K562 (cell line): ENCODE measurements at regions not wholly inside any gene's neighbourhood (a gene's known extent, or its start where the extent isn't known, plus 50 kb on each side); places are given as distances from the start of the nearest gene placed in this dataset.
"Not testable (repeated sequence)": the region's sequence is repeated elsewhere in the genome, so short reads cannot be mapped to it uniquely, and the experiment has no call there.

ENCODE experiments used
- ATAC-seq: fragments of 200-7000 bp; cut with Tn5 transposase; 3 replicates; pipeline ENCODE4 v1.9.1; 2020; ENCODE audit warnings: moderate library complexity
- BruUV-seq: library from RNA; stranded (reverse); fragments of 400-500 nt; replicated peaks from 2 replicates; lab custom pipeline; 2021; lab: Mats Ljungman, UMichigan
- CTCF ChIA-PET: fragments of 300-600 bp; formaldehyde crosslinking; extraction: SDS; loops from one replicate; lab custom pipeline; 2021; ENCODE audit warnings: low intra/inter-chr PET ratio; lab: Yijun Ruan, JAX
- POLR2A ChIA-PET: fragments of 300-600, 350-650 bp; sonication (Branson Sonifier 250); formaldehyde crosslinking; extraction: SDS; loops from one replicate; lab custom pipeline; 2021; ENCODE audit warnings: antibody characterized with exemption, inconsistent platforms; lab: Yijun Ruan, JAX
- DNase-seq, 4 experiments: peaks; one replicate each; pipeline versions ENCODE4 v3.0.0 to v3.0.0-alpha.2; 2011 to 2018; ENCODE audit warnings: low spot score in 3 of 4, mixed read lengths in 3 of 4; ENCODE audit errors: extremely low read depth in 1 of 4
- FAIRE-seq: peaks from 2 replicates; lab custom pipeline; 2011; peaks lifted over from hg19 to GRCh38; lab: Jason Lieb, UNC
- H2AFZ ChIP-seq: 2 replicates; pipeline ENCODE4 v1.6.0; 2011; ENCODE audit warnings: low read depth, low read length, control low read depth, inconsistent platforms
- H3K27ac ChIP-seq: fragments of 200-600 bp; 3 replicates; pipeline ENCODE4 v1.8.0; 2011; ENCODE audit warnings: low read depth, mild to moderate bottlenecking, control low read depth, inconsistent platforms, low read length, moderate library complexity, mixed read lengths; ENCODE audit errors: extremely low read depth
- H3K27me3 ChIP-seq, 2 experiments: fragments of 300-600 bp in 1 of 2; 2 replicates in 1 of 2; 3 replicates in 1 of 2; pipeline versions ENCODE4 v1.6.0 to v1.8.0; 2011; ENCODE audit warnings: inconsistent platforms in 2 of 2, low read length in 2 of 2, mild to moderate bottlenecking in 1 of 2, mixed read lengths in 1 of 2, moderate library complexity in 1 of 2; ENCODE audit not compliant: control insufficient read depth in 2 of 2, insufficient read depth in 2 of 2
- H3K36me3 ChIP-seq: fragments of 300-600 bp; 3 replicates; pipeline ENCODE4 v1.8.0; 2011; ENCODE audit warnings: mild to moderate bottlenecking, low read length, inconsistent platforms; ENCODE audit not compliant: control insufficient read depth, insufficient read depth
- H3K4me1 ChIP-seq, 2 experiments: fragments of 200-600 bp in 1 of 2; replicated peaks in 1 of 2; 2 replicates in 1 of 2; 3 replicates in 1 of 2; pipeline versions ENCODE4 v1.5.1 to v1.8.0; 2011; ENCODE audit warnings: inconsistent platforms in 2 of 2, low read length in 2 of 2, mild to moderate bottlenecking in 1 of 2, mixed read lengths in 1 of 2, moderate library complexity in 1 of 2; ENCODE audit not compliant: control insufficient read depth in 2 of 2, insufficient read depth in 2 of 2
- H3K4me2 ChIP-seq: 2 replicates; pipeline ENCODE4 v1.6.1; 2011; ENCODE audit warnings: low read length, control low read depth, inconsistent platforms, mixed read lengths; ENCODE audit not compliant: insufficient read depth
- H3K4me3 ChIP-seq: fragments of 200-600 bp; sonication (generic), shearing (Covaris generic); 2 replicates; pipeline ENCODE4 v1.5.1; 2016; ENCODE audit warnings: control low read depth, inconsistent platforms
- H3K79me2 ChIP-seq: fragments of 200-600 bp; 3 replicates; pipeline ENCODE4 v1.8.0; 2011; ENCODE audit warnings: low read length, inconsistent platforms; ENCODE audit not compliant: control insufficient read depth, insufficient read depth
- H3K9ac ChIP-seq, 2 experiments: 2 replicates each; pipeline versions ENCODE4 v1.6.0 to v1.6.1; 2011; ENCODE audit warnings: low read depth in 2 of 2, low read length in 2 of 2, control low read depth in 1 of 2, inconsistent platforms in 1 of 2, mild to moderate bottlenecking in 1 of 2, mixed read lengths in 1 of 2; ENCODE audit not compliant: insufficient read depth in 1 of 2
- H3K9me1 ChIP-seq: one replicate; pipeline ENCODE4 v1.6.0; 2011; ENCODE audit warnings: inconsistent platforms, mild to moderate bottlenecking, low read length, moderate library complexity; ENCODE audit not compliant: control insufficient read depth, insufficient read depth
- H3K9me3 ChIP-seq: replicated peaks from 2 replicates; pipeline ENCODE4 v1.5.1; 2011; ENCODE audit warnings: low read depth, low read length, inconsistent platforms; ENCODE audit not compliant: control insufficient read depth, insufficient read depth
- H4K20me1 ChIP-seq: replicated peaks from 2 replicates; pipeline ENCODE4 v1.6.1; 2011; ENCODE audit warnings: low read length, inconsistent platforms, mixed read lengths; ENCODE audit not compliant: control insufficient read depth, insufficient read depth
- ARHGAP35 ChIP-seq: fragments of 450-650 bp; IDR thresholded peaks from 2 replicates; pipeline ENCODE4 v1.6.1; 2018; ENCODE audit not compliant: partially characterized antibody
- CEBPB ChIP-seq: fragments of 450-650 bp; IDR thresholded peaks from 2 replicates; pipeline ENCODE4 v1.6.1; 2016; ENCODE audit warnings: missing genetic modification characterization, missing compliant biosample characterization
- MAFF ChIP-seq: IDR thresholded peaks from 2 replicates; pipeline ENCODE4 v1.6.1; 2012; ENCODE audit warnings: low read length, improper control_type of control experiment
- WGBS: fragments of 100-300 bp; shearing (Covaris generic); methylation state at CpG from one replicate; pipeline ENCODE4 v1.1.6; 2016; ENCODE audit warnings: low coverage, mixed read lengths; ENCODE audit not compliant: insufficient coverage; ENCODE audit errors: missing lambda C conversion rate; 5-methylcytosine and 5-hydroxymethylcytosine counted together
- in situ Hi-C: fragments of 300-500 bp; cut with MboI; formaldehyde crosslinking; loops from 4 replicates; pipeline ENCODE4 v1.15.0; 2018; ENCODE audit warnings: inconsistent platforms, mixed read lengths
- intact Hi-C: fragments of 100-400 bp; cut with micrococcal nuclease; formaldehyde crosslinking; loops from 2 replicates; pipeline ENCODE4 v1.14.2; 2022

GRCh38 chr14:105621479-105622328 lies 95.3 kb downstream of the TMEM121 start:
- in situ Hi-C loops, H4K20me1 ChIP-seq, intact Hi-C loops, H2AFZ ChIP-seq, H3K4me2 ChIP-seq, H3K4me1 ChIP-seq, DNase-seq, H3K27me3 ChIP-seq, H3K27ac ChIP-seq, H3K9ac ChIP-seq, CTCF ChIA-PET, POLR2A ChIA-PET, H3K9me1 ChIP-seq, ATAC-seq, H3K79me2 ChIP-seq, H3K36me3 ChIP-seq, FAIRE-seq, H3K4me3 ChIP-seq, H3K9me3 ChIP-seq, BruUV-seq: not testable (repeated sequence)
- 3% methylated on average over 13 of the region's 23 CpGs for WGBS

GRCh38 chr14:105622329-105622955 lies 96.1 kb downstream of the TMEM121 start:
- Histone ChIP-seq H3K4me2 (no peak overlapping the region), H3K9me1 (no peaks in the 10 kb centered on the region), H3K27me3 (no peaks in the 10 kb centered on the region), H3K9ac (no peak overlapping the region), H3K9me3 (no peaks in the 10 kb centered on the region), H3K4me1 (no peaks in the 10 kb centered on the region), H3K36me3 (no peaks in the 10 kb centered on the region), H2AFZ (no peak overlapping the region), H3K4me3 (no peak overlapping the region), H4K20me1 (no peaks in the 10 kb centered on the region), H3K27ac (no peak overlapping the region), H3K79me2 (no peaks in the 10 kb centered on the region)
- TF ChIP-seq CEBPB (tag) (no peak), MAFF (no peak), ARHGAP35 (no peak)
- ChIA-PET CTCF (no interaction called here), POLR2A (no interaction called here)
- no peak; the same call in 2 of the 3 replicates for ATAC-seq
- DNase-seq: no peak
- intact Hi-C loops: no loop called here
- no TSS peak for BruUV-seq
- in situ Hi-C loops: no loop called here
- WGBS: 31% methylated on average over 4 of the region's 12 CpGs
- FAIRE-seq: no peak

- CTCF ChIA-PET, H3K4me1 ChIP-seq, H4K20me1 ChIP-seq, BruUV-seq, H3K27ac ChIP-seq, H3K9me3 ChIP-seq, in situ Hi-C loops, DNase-seq, ATAC-seq, H3K4me3 ChIP-seq, H3K9me1 ChIP-seq, H3K4me2 ChIP-seq, FAIRE-seq, H2AFZ ChIP-seq, POLR2A ChIA-PET, H3K79me2 ChIP-seq, intact Hi-C loops, H3K9ac ChIP-seq, H3K36me3 ChIP-seq, H3K27me3 ChIP-seq: not testable (repeated sequence)
- 3% methylated on average over 5 of the region's 14 CpGs for WGBS
These were observed 96.8 kb downstream of the TMEM121 start for GRCh38 chr14:105623178-105623577.
